ENCODE measurements at regions not wholly inside any gene's neighbourhood (a gene's known extent, or its start where the extent isn't known, plus 50 kb on each side); places are given as distances from the start of the nearest gene placed in this dataset.
"Not testable (repeated sequence)": the region's sequence is repeated elsewhere in the genome, so short reads cannot be mapped to it uniquely, and the experiment has no call there.

- no peaks in the 10 kb centered on the region for H3K4me1 Mint-ChIP-seq (ENCODE audit: low read depth)
- H3K4me3 Mint-ChIP-seq: no peak overlapping the region
- H3K9me3 Mint-ChIP-seq: no peaks in the 10 kb centered on the region
- H3K27me3 Mint-ChIP-seq: no peaks in the 10 kb centered on the region
- H3K27ac Mint-ChIP-seq: no peak overlapping the region
- intact Hi-C loops (cut with micrococcal nuclease): no loop called here
- H3K36me3 Mint-ChIP-seq (ENCODE audit: low read depth): no peaks in the 10 kb centered on the region
Measured at GRCh38 chr5:106796081-106796480, 874.7 kb downstream of the EFNA5 start.

GRCh38 chr5:106784846-106785245 is 885.9 kb downstream of the EFNA5 start:
- Mint-ChIP-seq H3K4me3 (no peak overlapping the region), H3K9me3 (peaks cover 32% of the 10 kb centered on the region), H3K27me3 (no peaks in the 10 kb centered on the region), H3K27ac (no peak overlapping the region), H3K36me3 (ENCODE audit: low read depth) (no peaks in the 10 kb centered on the region), H3K4me1 (ENCODE audit: low read depth) (no peaks in the 10 kb centered on the region)
- intact Hi-C loops (cut with micrococcal nuclease): no loop called here

GRCh38 chr5:106780355-106780754 is 890.4 kb downstream of the EFNA5 start:
- no peak overlapping the region for H3K27ac Mint-ChIP-seq
- H3K27me3 Mint-ChIP-seq: no peaks in the 10 kb centered on the region
- peaks cover 53% of the 10 kb centered on the region for H3K9me3 Mint-ChIP-seq
- no peak overlapping the region for H3K4me3 Mint-ChIP-seq
- intact Hi-C loops (cut with micrococcal nuclease): no loop called here
- H3K4me1 Mint-ChIP-seq (ENCODE audit: low read depth): no peaks in the 10 kb centered on the region
- H3K36me3 Mint-ChIP-seq (ENCODE audit: low read depth): no peaks in the 10 kb centered on the region

GRCh38 chr5:106776515-106776914 is 894.2 kb downstream of the EFNA5 start:
- H3K36me3 Mint-ChIP-seq (ENCODE audit: low read depth); H3K4me1 Mint-ChIP-seq (ENCODE audit: low read depth); intact Hi-C loops (cut with micrococcal nuclease); H3K27ac Mint-ChIP-seq; H3K27me3 Mint-ChIP-seq; H3K4me3 Mint-ChIP-seq: not testable (repeated sequence)
- H3K9me3 Mint-ChIP-seq: peaks cover 48% of the 10 kb centered on the region

GRCh38 chr5:106768392-106768791 is 902.3 kb downstream of the EFNA5 start:
- Mint-ChIP-seq H3K36me3 (ENCODE audit: low read depth) (no peaks in the 10 kb centered on the region), H3K4me1 (ENCODE audit: low read depth) (no peaks in the 10 kb centered on the region), H3K9me3 (no peaks in the 10 kb centered on the region), H3K4me3 (no peak overlapping the region), H3K27ac (no peak overlapping the region), H3K27me3 (no peaks in the 10 kb centered on the region)
- intact Hi-C loops (cut with micrococcal nuclease): no loop called here

- Mint-ChIP-seq H3K36me3 (ENCODE audit: low read depth) (no peaks in the 10 kb centered on the region), H3K9me3 (no peaks in the 10 kb centered on the region), H3K4me1 (ENCODE audit: low read depth) (no peaks in the 10 kb centered on the region), H3K4me3 (no peak overlapping the region), H3K27me3 (no peaks in the 10 kb centered on the region), H3K27ac (no peak overlapping the region)
- intact Hi-C loops (cut with micrococcal nuclease): no loop called here
Measured at GRCh38 chr5:106766916-106767315, 903.8 kb downstream of the EFNA5 start.

GRCh38 chr5:106759581-106759980 is 911.2 kb downstream of the EFNA5 start:
- no peaks in the 10 kb centered on the region for H3K4me1 Mint-ChIP-seq (ENCODE audit: low read depth)
- no peak overlapping the region for H3K4me3 Mint-ChIP-seq
- intact Hi-C loops (cut with micrococcal nuclease): no loop called here
- no peaks in the 10 kb centered on the region for H3K9me3 Mint-ChIP-seq
- no peaks in the 10 kb centered on the region for H3K27me3 Mint-ChIP-seq
- no peak overlapping the region for H3K27ac Mint-ChIP-seq
- no peaks in the 10 kb centered on the region for H3K36me3 Mint-ChIP-seq (ENCODE audit: low read depth)

- Mint-ChIP-seq H3K27ac (no peak overlapping the region), H3K27me3 (no peaks in the 10 kb centered on the region), H3K36me3 (ENCODE audit: low read depth) (no peaks in the 10 kb centered on the region), H3K9me3 (no peaks in the 10 kb centered on the region), H3K4me3 (no peak overlapping the region), H3K4me1 (ENCODE audit: low read depth) (no peaks in the 10 kb centered on the region)
- intact Hi-C loops (cut with micrococcal nuclease): no loop called here
Measured at GRCh38 chr5:106759152-106759551, 911.6 kb downstream of the EFNA5 start.

GRCh38 chr5:106757672-106758071 is 913.1 kb downstream of the EFNA5 start:
- intact Hi-C loops (cut with micrococcal nuclease): no loop called here
- H3K9me3 Mint-ChIP-seq: no peaks in the 10 kb centered on the region
- H3K4me3 Mint-ChIP-seq: no peak overlapping the region
- no peaks in the 10 kb centered on the region for H3K27me3 Mint-ChIP-seq
- H3K36me3 Mint-ChIP-seq (ENCODE audit: low read depth): no peaks in the 10 kb centered on the region
- no peak overlapping the region for H3K27ac Mint-ChIP-seq
- no peaks in the 10 kb centered on the region for H3K4me1 Mint-ChIP-seq (ENCODE audit: low read depth)

- H3K27me3 Mint-ChIP-seq: no peaks in the 10 kb centered on the region
- no peaks in the 10 kb centered on the region for H3K9me3 Mint-ChIP-seq
- H3K36me3 Mint-ChIP-seq (ENCODE audit: low read depth): no peaks in the 10 kb centered on the region
- intact Hi-C loops (cut with micrococcal nuclease): no loop called here
- no peak overlapping the region for H3K27ac Mint-ChIP-seq
- H3K4me3 Mint-ChIP-seq: no peak overlapping the region
- no peaks in the 10 kb centered on the region for H3K4me1 Mint-ChIP-seq (ENCODE audit: low read depth)
Measured at GRCh38 chr5:106755789-106756188, 914.9 kb downstream of the EFNA5 start.

- Mint-ChIP-seq H3K27ac (no peak overlapping the region), H3K9me3 (no peaks in the 10 kb centered on the region), H3K4me1 (ENCODE audit: low read depth) (no peaks in the 10 kb centered on the region), H3K27me3 (no peaks in the 10 kb centered on the region), H3K36me3 (ENCODE audit: low read depth) (no peaks in the 10 kb centered on the region), H3K4me3 (no peak overlapping the region)
- intact Hi-C loops (cut with micrococcal nuclease): no loop called here
Measured at GRCh38 chr5:106755066-106755465, 915.7 kb downstream of the EFNA5 start.

GRCh38 chr5:106749826-106750225 is 920.9 kb downstream of the EFNA5 start:
- no peak overlapping the region for H3K4me3 Mint-ChIP-seq
- no peaks in the 10 kb centered on the region for H3K4me1 Mint-ChIP-seq (ENCODE audit: low read depth)
- H3K27ac Mint-ChIP-seq: no peak overlapping the region
- intact Hi-C loops (cut with micrococcal nuclease): no loop called here
- no peaks in the 10 kb centered on the region for H3K27me3 Mint-ChIP-seq
- peaks cover 8% of the 10 kb centered on the region for H3K9me3 Mint-ChIP-seq
- no peaks in the 10 kb centered on the region for H3K36me3 Mint-ChIP-seq (ENCODE audit: low read depth)

GRCh38 chr5:106739127-106739526 is 931.6 kb downstream of the EFNA5 start:
- peaks cover 15% of the 10 kb centered on the region for H3K9me3 Mint-ChIP-seq
- no peak overlapping the region for H3K4me3 Mint-ChIP-seq
- H3K4me1 Mint-ChIP-seq (ENCODE audit: low read depth): no peaks in the 10 kb centered on the region
- no peak overlapping the region for H3K27ac Mint-ChIP-seq
- no peaks in the 10 kb centered on the region for H3K27me3 Mint-ChIP-seq
- intact Hi-C loops (cut with micrococcal nuclease): no loop called here
- no peaks in the 10 kb centered on the region for H3K36me3 Mint-ChIP-seq (ENCODE audit: low read depth)

- no peak overlapping the region for H3K4me3 Mint-ChIP-seq
- peaks cover 35% of the 10 kb centered on the region for H3K9me3 Mint-ChIP-seq
- no peaks in the 10 kb centered on the region for H3K27me3 Mint-ChIP-seq
- H3K27ac Mint-ChIP-seq: no peak overlapping the region
- H3K4me1 Mint-ChIP-seq (ENCODE audit: low read depth): no peaks in the 10 kb centered on the region
- intact Hi-C loops (cut with micrococcal nuclease): no loop called here
- no peaks in the 10 kb centered on the region for H3K36me3 Mint-ChIP-seq (ENCODE audit: low read depth)
Measured at GRCh38 chr5:106737111-106737510, 933.6 kb downstream of the EFNA5 start.

- Mint-ChIP-seq H3K36me3 (ENCODE audit: low read depth) (no peaks in the 10 kb centered on the region), H3K27me3 (no peaks in the 10 kb centered on the region), H3K4me3 (no peak overlapping the region), H3K9me3 (peaks cover 64% of the 10 kb centered on the region), H3K27ac (no peak overlapping the region), H3K4me1 (ENCODE audit: low read depth) (no peaks in the 10 kb centered on the region)
- intact Hi-C loops (cut with micrococcal nuclease): no loop called here
Measured at GRCh38 chr5:106732624-106733023, 938.1 kb downstream of the EFNA5 start.
